ENCODE measurements at regions not wholly inside any gene's neighbourhood (a gene's known extent, or its start where the extent isn't known, plus 50 kb on each side); places are given as distances from the start of the nearest gene placed in this dataset.

- TF ChIP-seq EP300 (IDR thresholded peaks at IDR 0.05) (no peak), CTCF (IDR thresholded peaks at IDR 0.05) (no peak), POLR2A (IDR thresholded peaks at IDR 0.05) (no peak)
Measured at GRCh38 chr13:73251626-73252265, 192.9 kb downstream of the KLF5 start.

Data from ovary (tissue), 3 donors.